ENCODE measurements at regions not wholly inside any gene's neighbourhood (a gene's known extent, or its start where the extent isn't known, plus 50 kb on each side); places are given as distances from the start of the nearest gene placed in this dataset.

DNA sequence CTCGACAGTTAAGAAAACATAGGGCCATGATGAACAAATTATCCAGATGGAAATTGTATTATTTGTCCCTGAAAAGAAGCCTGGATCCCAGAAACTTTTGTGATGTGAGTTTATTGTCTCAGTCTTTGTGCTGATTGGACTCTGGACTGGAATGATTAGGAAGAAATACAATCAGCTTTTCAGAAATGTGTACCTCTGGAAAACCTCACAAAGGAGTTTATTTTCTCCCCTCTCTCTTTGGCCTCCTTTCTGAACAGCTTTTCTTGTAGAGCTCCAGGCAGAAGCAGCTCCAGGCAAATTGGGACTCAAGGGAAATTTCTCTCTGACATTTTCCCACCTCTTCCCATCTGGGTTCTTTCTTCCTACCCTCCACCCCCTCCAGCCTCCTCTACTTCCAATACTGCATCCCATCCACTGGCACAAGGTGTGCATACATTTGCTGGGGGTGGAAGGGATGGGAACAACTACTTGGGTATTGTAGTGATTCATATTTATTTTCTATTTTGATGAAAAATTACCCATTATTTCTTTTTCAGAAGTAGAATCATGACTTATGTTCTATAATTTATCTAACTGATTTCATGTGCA, 119.7 kb downstream of the CD47 start:
- no CpG with 5 or more reads among the region's 1 CpG for WGBS (ENCODE audit: extremely low coverage, insufficient read length, low lambda C conversion rate)
- no peak overlapping the region for H2AFZ ChIP-seq (ENCODE audit: low read length)

More for the DNA sequence above, 119.7 kb downstream of the CD47 start:
- H3K4me1 Mint-ChIP-seq: no peaks in the 10 kb centered on the region
- H3K4ac ChIP-seq (ENCODE audit: low read depth, low read length): no peak overlapping the region
- no peak overlapping the region for H3K4me2 ChIP-seq (ENCODE audit: insufficient read depth, insufficient read length, low read length)
- H3K9me3 ChIP-seq (ENCODE audit: control insufficient read depth, low read depth, low read length): no peaks in the 10 kb centered on the region
- no peak overlapping the region for H4K8ac ChIP-seq (replicated peaks; ENCODE audit: insufficient read length, low read depth, low read length)
- no peaks in the 10 kb centered on the region for H3K9me3 Mint-ChIP-seq
- no peak overlapping the region for H3T11ph ChIP-seq (ENCODE audit: low read length)
- no peak overlapping the region for H2AK5ac ChIP-seq (ENCODE audit: insufficient read length, low read length)
- no peaks in the 10 kb centered on the region for H3K4me1 ChIP-seq (ENCODE audit: insufficient read depth, low read length)
- no peaks in the 10 kb centered on the region for H4K20me1 ChIP-seq (ENCODE audit: control insufficient read depth, insufficient read depth, insufficient read length)
- H3K79me2 ChIP-seq (ENCODE audit: insufficient read depth, low read length): no peaks in the 10 kb centered on the region
- no peak for DNase-seq
- no peak overlapping the region for H3K18ac ChIP-seq (ENCODE audit: insufficient read length, low read depth, low read length)
- no peak overlapping the region for H2BK5ac ChIP-seq (ENCODE audit: insufficient read length, low read length)
- H3K23me2 ChIP-seq (ENCODE audit: insufficient read length, low read depth, low read length, poor library complexity, severe bottlenecking): no peaks in the 10 kb centered on the region
- H3K14ac ChIP-seq (ENCODE audit: insufficient read depth, low read length): no peak overlapping the region
- no peak overlapping the region for H2BK12ac ChIP-seq (ENCODE audit: insufficient read length, low read depth, low read length)
- no peak overlapping the region for H3K9ac ChIP-seq (ENCODE audit: extremely low read depth, insufficient read length, low read length)
- H3K79me1 ChIP-seq (ENCODE audit: insufficient read depth, low read depth, low read length, poor library complexity, severe bottlenecking): no peaks in the 10 kb centered on the region
- H2BK20ac ChIP-seq (ENCODE audit: low read depth, low read length, poor library complexity, severe bottlenecking): no peak overlapping the region
- no peak overlapping the region for H3K27ac Mint-ChIP-seq
- no peaks in the 10 kb centered on the region for H3K27me3 ChIP-seq (ENCODE audit: insufficient read depth, low read length)
- no peak overlapping the region for H2BK120ac ChIP-seq (ENCODE audit: low read depth, low read length, poor library complexity, severe bottlenecking)
- no peak overlapping the region for H2BK15ac ChIP-seq (ENCODE audit: low read depth, low read length)
- H3K4me3 Mint-ChIP-seq: no peak overlapping the region
- no peak overlapping the region for H3K27ac ChIP-seq (ENCODE audit: insufficient read length, low read depth, low read length)
- TF ChIP-seq, protein P1, sequence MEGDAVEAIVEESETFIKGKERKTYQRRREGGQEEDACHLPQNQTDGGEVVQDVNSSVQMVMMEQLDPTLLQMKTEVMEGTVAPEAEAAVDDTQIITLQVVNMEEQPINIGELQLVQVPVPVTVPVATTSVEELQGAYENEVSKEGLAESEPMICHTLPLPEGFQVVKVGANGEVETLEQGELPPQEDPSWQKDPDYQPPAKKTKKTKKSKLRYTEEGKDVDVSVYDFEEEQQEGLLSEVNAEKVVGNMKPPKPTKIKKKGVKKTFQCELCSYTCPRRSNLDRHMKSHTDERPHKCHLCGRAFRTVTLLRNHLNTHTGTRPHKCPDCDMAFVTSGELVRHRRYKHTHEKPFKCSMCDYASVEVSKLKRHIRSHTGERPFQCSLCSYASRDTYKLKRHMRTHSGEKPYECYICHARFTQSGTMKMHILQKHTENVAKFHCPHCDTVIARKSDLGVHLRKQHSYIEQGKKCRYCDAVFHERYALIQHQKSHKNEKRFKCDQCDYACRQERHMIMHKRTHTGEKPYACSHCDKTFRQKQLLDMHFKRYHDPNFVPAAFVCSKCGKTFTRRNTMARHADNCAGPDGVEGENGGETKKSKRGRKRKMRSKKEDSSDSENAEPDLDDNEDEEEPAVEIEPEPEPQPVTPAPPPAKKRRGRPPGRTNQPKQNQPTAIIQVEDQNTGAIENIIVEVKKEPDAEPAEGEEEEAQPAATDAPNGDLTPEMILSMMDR (conservative IDR thresholded peaks at IDR 0.05): no peak
- no peaks in the 10 kb centered on the region for H3K36me3 Mint-ChIP-seq (ENCODE audit: insufficient read depth in 1 of 3, low read depth in 3 of 3)
- no peak overlapping the region for H4K5ac ChIP-seq (ENCODE audit: insufficient read length, low read depth, low read length)
- no peak overlapping the region for H3K23ac ChIP-seq (ENCODE audit: insufficient read length, low read depth, low read length)
- no peak overlapping the region for H4K91ac ChIP-seq (ENCODE audit: insufficient read length, low read depth, low read length)
- H3K27me3 Mint-ChIP-seq (ENCODE audit: low read depth): no peaks in the 10 kb centered on the region
- H3K56ac ChIP-seq (ENCODE audit: insufficient read length, low read depth, low read length): no peak overlapping the region

Data from H9 (cell line).